Fibroblast of the aortic adventitia (primary cell): ENCODE measurements at regions not wholly inside any gene's neighbourhood (a gene's known extent, or its start where the extent isn't known, plus 50 kb on each side); places are given as distances from the start of the nearest gene placed in this dataset.

Experiments used
- DNase-seq: peaks from one replicate; pipeline ENCODE4 v3.0.0-alpha.2; 2010; ENCODE audit warnings: low read depth
- H3K4me3 ChIP-seq: 2 replicates; pipeline ENCODE4 v1.5.1; 2011; ENCODE audit warnings: low read depth, mild to moderate bottlenecking, control low read depth, low read length, moderate library complexity
- CTCF ChIP-seq: IDR thresholded peaks from 2 replicates; pipeline ENCODE4 v1.5.1; 2011; ENCODE audit warnings: mild to moderate bottlenecking, low read length, control low read depth, inconsistent platforms; ENCODE audit not compliant: insufficient read depth

GRCh38 chr12:19800884-19801283 lies 361.6 kb downstream of the AEBP2 start:
- no peak for TF ChIP-seq CTCF
- DNase-seq = peak; percentile 78
- H3K4me3 ChIP-seq = no peak overlapping the region

GRCh38 chr12:19801941-19802340 lies 362.6 kb downstream of the AEBP2 start:
- no peak for DNase-seq
- H3K4me3 ChIP-seq = no peak overlapping the region
- TF ChIP-seq CTCF = no peak

- H3K4me3 ChIP-seq = no peak overlapping the region
- no peak for DNase-seq
- no peak for TF ChIP-seq CTCF
Observed at GRCh38 chr12:19802915-19803314, 363.6 kb downstream of the AEBP2 start.

GRCh38 chr12:19804737-19805136 lies 365.4 kb downstream of the AEBP2 start:
- DNase-seq = no peak
- H3K4me3 ChIP-seq = no peak overlapping the region
- TF ChIP-seq CTCF = no peak

GRCh38 chr12:19808371-19808770 lies 369.1 kb downstream of the AEBP2 start:
- no peak for TF ChIP-seq CTCF
- H3K4me3 ChIP-seq = no peak overlapping the region
- no peak for DNase-seq

GRCh38 chr12:19810213-19810612 lies 370.9 kb downstream of the AEBP2 start:
- no peak for TF ChIP-seq CTCF
- H3K4me3 ChIP-seq = no peak overlapping the region
- DNase-seq = peak; percentile 40

GRCh38 chr12:19811922-19812321 lies 372.6 kb downstream of the AEBP2 start:
- H3K4me3 ChIP-seq = no peak overlapping the region
- no peak for TF ChIP-seq CTCF
- no peak for DNase-seq
